Right lobe of liver (tissue), 6 donors: ENCODE measurements at regions not wholly inside any gene's neighbourhood (a gene's known extent, or its start where the extent isn't known, plus 50 kb on each side); places are given as distances from the start of the nearest gene placed in this dataset.

Experiments
- ATAC-seq, 4 donors: fragments of 200-7000 bp; cut with Tn5 transposase; one replicate each; pipeline ENCODE4 v1.9.1; 2020; ENCODE audit warnings: mild to moderate bottlenecking in 4 of 4, moderate library complexity in 4 of 4
- DNase-seq, 3 donors: peaks; one replicate each; pipeline ENCODE4 v3.0.0-alpha.2; 2020
- H3K27ac ChIP-seq, 3 donors: fragments of 200-600 bp; one replicate each; pipeline ENCODE4 v1.8.0; 2022
- H3K27me3 ChIP-seq, 2 donors: fragments of 200-600 bp; one replicate each; pipeline ENCODE4 v1.8.0; 2022
- H3K36me3 ChIP-seq, 4 donors: fragments of 200-600 bp; sonication (generic) in 1 of 4; one replicate each; pipeline versions ENCODE4 v1.5.1 to v1.8.0; 2017 to 2022; ENCODE audit warnings: control low read depth in 1 of 4
- H3K4me1 ChIP-seq, 4 donors: fragments of 200-600 bp; sonication (generic) in 1 of 4; one replicate each; pipeline versions ENCODE4 v1.5.1 to v1.8.0; 2017 to 2022; ENCODE audit warnings: control low read depth in 1 of 4
- H3K4me3 ChIP-seq, 3 donors: fragments of 200-600 bp; one replicate each; pipeline ENCODE4 v1.8.0; 2022
- H3K9me3 ChIP-seq, 4 donors: fragments of 200-600 bp; sonication (generic) in 1 of 4; one replicate each; pipeline versions ENCODE4 v1.5.1 to v1.8.0; 2017 to 2022; ENCODE audit warnings: control low read depth in 1 of 4
- POLR2A ChIP-seq: fragments of 450-650 bp; IDR thresholded peaks from one replicate; pipeline ENCODE4 v1.6.1; 2017; ENCODE audit warnings: antibody characterized with exemption, mild to moderate bottlenecking
- WGBS: methylation state at CpG from one replicate; pipeline ENCODE4 v1.1.6; 2018; ENCODE audit warnings: low coverage, low lambda C conversion rate; ENCODE audit not compliant: insufficient coverage; ENCODE audit errors: missing lambda C conversion rate; 5-methylcytosine and 5-hydroxymethylcytosine counted together
- intact Hi-C, 2 donors: fragments of 100-400 bp; cut with DNase I; formaldehyde crosslinking; loops; one replicate each; pipeline versions ENCODE4 v1.11.2 to v1.14.1; 2022
- TF ChIP-seq, protein P1 (sequence below), 4 donors: fragments of 200-600 bp in 3 of 4; fragments of 450-650 bp in 1 of 4; IDR thresholded peaks; one replicate each; pipeline versions ENCODE4 v1.5.1 to v1.8.0; 2016 to 2022; ENCODE audit warnings: antibody characterized with exemption in 4 of 4, mild to moderate bottlenecking in 2 of 4
- donor health status: DM: no; HTN: yes; CAD: no.
- donor health status: DM: no; HTN: no; CAD: no.
- donor health status: DM: no; HTN: no; CAD: no.
- donor health status: DM: no; HTN: yes; CAD: no.
- donor health status: DM: no; HTN: yes; CAD: no.

DNA sequence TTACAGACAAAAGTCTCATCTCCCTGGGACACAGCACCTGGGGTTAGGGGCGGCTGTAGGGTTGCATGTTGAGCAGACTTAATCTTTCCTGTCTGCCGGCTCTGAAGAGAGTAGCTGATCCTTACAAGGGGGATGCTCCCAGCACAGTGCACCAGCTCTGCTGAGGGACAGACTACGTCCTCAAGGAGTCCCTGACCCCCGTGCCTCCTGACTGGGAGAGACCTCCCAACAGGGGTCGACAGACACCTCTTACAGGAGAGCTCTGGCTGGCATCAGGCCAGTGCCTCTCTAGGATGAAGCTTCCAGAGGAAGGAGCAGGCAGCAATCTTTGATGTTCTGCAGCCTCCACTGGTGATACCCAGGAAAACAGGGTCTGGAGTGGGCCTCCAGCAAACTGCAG lies 506.0 kb upstream of the FMR1 start:
- DNase-seq (peak in 2 of 3 donors; percentile 15 to 42), ATAC-seq (no peak)
- Histone ChIP-seq H3K4me1 (no peaks in the 10 kb centered on the region), H3K27ac (no peak overlapping the region), H3K9me3 (no peaks in the 10 kb centered on the region), H3K27me3 (no peaks in the 10 kb centered on the region), H3K4me3 (no peak overlapping the region), H3K36me3 (no peaks in the 10 kb centered on the region)
- intact Hi-C loops: no loop called here
- TF ChIP-seq POLR2A: no peak
- TF ChIP-seq, protein P1, sequence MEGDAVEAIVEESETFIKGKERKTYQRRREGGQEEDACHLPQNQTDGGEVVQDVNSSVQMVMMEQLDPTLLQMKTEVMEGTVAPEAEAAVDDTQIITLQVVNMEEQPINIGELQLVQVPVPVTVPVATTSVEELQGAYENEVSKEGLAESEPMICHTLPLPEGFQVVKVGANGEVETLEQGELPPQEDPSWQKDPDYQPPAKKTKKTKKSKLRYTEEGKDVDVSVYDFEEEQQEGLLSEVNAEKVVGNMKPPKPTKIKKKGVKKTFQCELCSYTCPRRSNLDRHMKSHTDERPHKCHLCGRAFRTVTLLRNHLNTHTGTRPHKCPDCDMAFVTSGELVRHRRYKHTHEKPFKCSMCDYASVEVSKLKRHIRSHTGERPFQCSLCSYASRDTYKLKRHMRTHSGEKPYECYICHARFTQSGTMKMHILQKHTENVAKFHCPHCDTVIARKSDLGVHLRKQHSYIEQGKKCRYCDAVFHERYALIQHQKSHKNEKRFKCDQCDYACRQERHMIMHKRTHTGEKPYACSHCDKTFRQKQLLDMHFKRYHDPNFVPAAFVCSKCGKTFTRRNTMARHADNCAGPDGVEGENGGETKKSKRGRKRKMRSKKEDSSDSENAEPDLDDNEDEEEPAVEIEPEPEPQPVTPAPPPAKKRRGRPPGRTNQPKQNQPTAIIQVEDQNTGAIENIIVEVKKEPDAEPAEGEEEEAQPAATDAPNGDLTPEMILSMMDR (IDR thresholded peaks at IDR 0.05): no peak
- WGBS: 30% methylated on average over 2 of the region's 5 CpGs

DNA sequence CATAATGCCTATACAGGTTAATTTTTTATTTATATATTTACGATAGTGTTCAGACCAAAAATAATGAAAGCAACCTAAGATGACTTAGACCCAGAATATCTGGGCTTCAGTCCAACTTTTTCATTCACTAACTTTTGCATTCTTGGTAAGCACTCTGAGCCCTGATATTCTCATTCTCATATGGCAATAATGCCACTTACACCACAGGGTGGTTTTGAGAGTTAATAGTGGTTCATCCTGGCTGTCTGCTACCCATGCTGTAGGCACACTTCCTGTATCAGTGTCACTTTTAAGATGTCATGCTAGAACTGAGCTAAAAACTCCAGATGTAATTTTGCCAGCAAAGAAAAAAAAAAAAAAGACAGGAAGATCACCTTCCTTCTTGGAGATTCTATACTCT lies 508.7 kb upstream of the FMR1 start:
- H3K9me3 ChIP-seq: no peaks in the 10 kb centered on the region
- 40% methylated on average over 1 of the region's 1 CpG for WGBS
- DNase-seq (no peak), ATAC-seq (no peak)
- H3K4me3 ChIP-seq: no peak overlapping the region
- intact Hi-C loops: no loop called here
- no peaks in the 10 kb centered on the region for H3K4me1 ChIP-seq
- TF ChIP-seq POLR2A: no peak
- TF ChIP-seq, protein P1 (IDR thresholded peaks at IDR 0.05): no peak
- no peaks in the 10 kb centered on the region for H3K36me3 ChIP-seq
- H3K27ac ChIP-seq: no peak overlapping the region
- H3K27me3 ChIP-seq: no peaks in the 10 kb centered on the region

DNA sequence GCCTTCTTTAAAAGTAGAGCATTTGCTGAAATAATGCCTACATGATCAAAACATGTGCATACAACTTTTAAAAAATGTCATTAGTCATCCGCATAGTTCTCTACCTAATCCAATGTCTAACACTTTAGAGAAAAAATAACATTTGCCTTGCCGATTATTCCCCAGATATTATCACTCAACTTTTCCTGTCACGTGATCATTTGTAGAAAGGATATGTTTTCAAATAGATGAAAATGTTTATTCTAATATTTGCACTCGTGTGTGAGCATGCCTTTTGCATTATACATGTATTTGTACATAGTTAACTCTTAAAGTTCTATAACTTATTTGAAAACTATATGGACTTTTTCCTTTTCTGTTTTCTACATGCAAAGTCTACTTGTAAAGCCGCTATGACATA lies 533.0 kb upstream of the FMR1 start:
- H3K27ac ChIP-seq: no peak overlapping the region
- WGBS: 37% methylated on average over 5 of the region's 5 CpGs
- no peak for TF ChIP-seq POLR2A
- TF ChIP-seq, protein P1 (IDR thresholded peaks at IDR 0.05): no peak
- no peaks in the 10 kb centered on the region for H3K36me3 ChIP-seq
- H3K4me3 ChIP-seq: no peak overlapping the region
- ATAC-seq: no peak
- no peak for DNase-seq
- peaks cover 0 to 6% of the 10 kb centered on the region in 2 donors for H3K27me3 ChIP-seq
- H3K4me1 ChIP-seq: no peaks in the 10 kb centered on the region
- H3K9me3 ChIP-seq: no peaks in the 10 kb centered on the region
- intact Hi-C loops: no loop called here

DNA sequence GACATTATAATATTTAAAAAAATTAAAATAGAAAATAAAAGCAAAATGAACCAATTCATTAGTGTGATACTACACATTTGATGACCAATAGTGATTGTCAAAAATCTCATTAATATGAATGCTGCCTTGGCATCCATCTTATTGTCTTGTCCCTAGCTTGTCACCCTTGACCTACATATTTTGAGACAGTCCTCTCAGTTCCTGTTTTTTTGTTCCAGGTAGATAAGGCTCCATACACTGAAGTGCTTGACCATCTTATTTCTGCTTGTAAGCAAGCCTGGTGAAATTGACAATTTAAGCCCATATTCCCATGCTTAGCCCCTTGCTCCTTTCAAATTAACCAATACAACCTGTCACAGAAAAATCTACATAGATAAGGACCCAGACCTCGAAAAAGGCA lies 534.0 kb upstream of the FMR1 start:
- Histone ChIP-seq H3K9me3 (no peaks in the 10 kb centered on the region), H3K4me1 (no peaks in the 10 kb centered on the region), H3K27me3 (peaks cover 0 to 6% of the 10 kb centered on the region in 2 donors), H3K27ac (no peak overlapping the region), H3K4me3 (no peak overlapping the region), H3K36me3 (no peaks in the 10 kb centered on the region)
- DNase-seq: no peak
- TF ChIP-seq POLR2A: no peak
- TF ChIP-seq, protein P1 (IDR thresholded peaks at IDR 0.05): no peak
- 17% methylated on average over 1 of the region's 1 CpG for WGBS
- intact Hi-C loops: no loop called here
- ATAC-seq: no peak
